AG09309 (cell line): ENCODE measurements at regions not wholly inside any gene's neighbourhood (a gene's known extent, or its start where the extent isn't known, plus 50 kb on each side); places are given as distances from the start of the nearest gene placed in this dataset.
"Not testable (repeated sequence)": the region's sequence is repeated elsewhere in the genome, so short reads cannot be mapped to it uniquely, and the experiment has no call there.

ENCODE experiments used
- DNase-seq: peaks from one replicate; pipeline ENCODE4 v3.0.0-alpha.2; 2010; ENCODE audit warnings: low read depth
- H3K4me3 ChIP-seq: 2 replicates; pipeline ENCODE4 v1.5.1; 2011; ENCODE audit warnings: mild to moderate bottlenecking, low read depth, low read length, moderate library complexity; ENCODE audit not compliant: control insufficient read depth
- CTCF ChIP-seq: IDR thresholded peaks from 2 replicates; pipeline ENCODE4 v1.5.1; 2011; ENCODE audit warnings: mild to moderate bottlenecking, low read depth, low read length, inconsistent platforms; ENCODE audit not compliant: insufficient read depth, control insufficient read depth; ENCODE audit errors: missing control alignments

GRCh38 chr12:58117667-58118066 is 176.3 kb downstream of the ATP23 start:
- DNase-seq = no peak
- TF ChIP-seq CTCF = no peak
- no peak overlapping the region for H3K4me3 ChIP-seq

- not testable (repeated sequence) for DNase-seq
Observed at GRCh38 chr12:58125761-58126160, 184.4 kb downstream of the ATP23 start.

GRCh38 chr12:58131986-58132755 is 190.8 kb downstream of the ATP23 start:
- no peak for DNase-seq
- TF ChIP-seq CTCF = no peak
- no peak overlapping the region for H3K4me3 ChIP-seq

More at GRCh38 chr12:58125761-58126160, 184.4 kb downstream of the ATP23 start:
- not testable (repeated sequence) for H3K4me3 ChIP-seq

GRCh38 chr12:58138424-58138823 is 197.1 kb downstream of the ATP23 start:
- H3K4me3 ChIP-seq = no peak overlapping the region
- no peak for DNase-seq
- TF ChIP-seq CTCF = no peak

GRCh38 chr12:58139894-58140293 is 198.5 kb downstream of the ATP23 start:
- no peak for DNase-seq
- no peak for TF ChIP-seq CTCF
- no peak overlapping the region for H3K4me3 ChIP-seq

GRCh38 chr12:58140395-58140794 is 199.0 kb downstream of the ATP23 start:
- no peak for TF ChIP-seq CTCF

GRCh38 chr12:58142991-58143390 is 201.6 kb downstream of the ATP23 start:
- DNase-seq = no peak
- no peak for TF ChIP-seq CTCF
- H3K4me3 ChIP-seq = no peak overlapping the region

More at GRCh38 chr12:58140395-58140794, 199.0 kb downstream of the ATP23 start:
- DNase-seq = no peak
- H3K4me3 ChIP-seq = no peak overlapping the region
